ENCODE measurements at regions not wholly inside any gene's neighbourhood (a gene's known extent, or its start where the extent isn't known, plus 50 kb on each side); places are given as distances from the start of the nearest gene placed in this dataset.

DNA sequence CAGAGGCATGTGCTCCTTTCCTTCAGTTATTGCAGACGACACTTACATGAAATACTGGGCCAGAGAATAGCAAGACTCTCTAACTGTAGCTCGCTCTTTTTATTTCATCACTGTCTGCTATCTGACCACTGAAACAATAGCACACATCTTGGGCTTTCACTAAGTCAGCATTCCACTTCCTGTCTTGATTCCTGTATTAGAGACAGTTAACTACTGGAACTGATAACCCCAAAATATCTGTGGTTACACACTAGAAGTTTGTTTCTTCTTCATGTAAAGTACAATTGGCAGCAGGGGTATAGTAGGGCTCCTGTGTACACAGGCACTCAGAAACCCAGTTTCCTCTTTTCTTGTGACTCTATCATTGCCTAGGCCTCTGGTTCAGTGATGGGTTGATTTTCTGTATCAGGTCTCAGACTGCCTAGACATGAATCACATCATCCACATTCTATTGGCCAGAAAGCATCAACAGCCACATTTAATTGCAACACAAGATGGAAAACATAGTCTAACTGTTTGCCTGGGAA lies 230.2 kb upstream of the CD96 start:
- no peak for DNase-seq (ENCODE audit: low read depth)

DNA sequence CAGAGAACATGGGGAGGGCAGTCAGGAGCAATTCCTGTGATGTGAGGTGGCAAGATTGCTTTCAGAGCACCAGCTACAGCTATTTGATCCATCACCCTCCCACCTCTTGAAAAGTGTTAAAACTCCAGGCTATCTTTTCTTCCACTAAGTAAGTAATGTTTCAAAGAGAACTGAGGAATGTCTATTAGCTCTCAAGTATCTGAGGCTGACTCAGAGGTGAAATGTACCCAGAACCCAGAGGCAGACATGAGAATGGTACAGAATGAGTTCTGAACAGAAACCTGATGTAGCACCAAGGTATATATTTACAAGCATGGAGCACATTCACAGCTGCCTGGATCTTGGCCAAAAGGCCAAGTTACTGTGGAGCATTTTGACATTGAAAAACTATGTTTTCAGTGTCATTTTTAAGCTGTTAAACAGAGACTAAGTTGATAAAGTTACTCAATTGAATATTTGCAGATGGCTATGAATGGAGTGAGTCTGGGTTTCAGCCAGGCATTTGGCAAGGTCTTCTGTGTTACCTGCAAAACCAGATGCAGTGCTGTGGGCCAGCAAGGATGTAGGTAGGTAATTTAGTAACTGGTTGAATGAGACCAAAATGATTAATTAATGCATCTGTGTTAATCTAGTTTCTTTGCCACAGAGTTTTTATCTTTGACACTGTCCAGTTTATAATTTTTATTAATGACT lies 227.7 kb upstream of the CD96 start:
- no peak for DNase-seq (ENCODE audit: low read depth)

DNA sequence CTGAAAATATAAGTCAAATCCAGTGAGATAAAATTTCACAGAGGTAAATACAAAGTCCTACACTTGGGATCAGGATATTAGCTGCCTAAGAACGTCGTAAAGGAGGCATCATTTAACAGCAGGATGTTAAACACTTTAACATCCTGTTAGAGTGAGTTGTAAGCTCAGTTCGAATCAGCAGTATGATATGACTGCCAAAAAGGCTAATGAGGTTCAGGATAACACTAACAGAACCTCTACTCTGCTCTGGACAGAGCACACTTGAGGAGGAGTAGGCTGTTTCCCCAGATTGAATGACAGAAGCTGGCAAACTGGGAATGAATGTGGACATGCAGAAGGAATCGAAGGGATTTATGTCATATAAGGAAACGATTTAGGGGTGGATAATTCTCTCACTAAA lies 227.1 kb upstream of the CD96 start:
- no peak for DNase-seq (ENCODE audit: low read depth)

DNA sequence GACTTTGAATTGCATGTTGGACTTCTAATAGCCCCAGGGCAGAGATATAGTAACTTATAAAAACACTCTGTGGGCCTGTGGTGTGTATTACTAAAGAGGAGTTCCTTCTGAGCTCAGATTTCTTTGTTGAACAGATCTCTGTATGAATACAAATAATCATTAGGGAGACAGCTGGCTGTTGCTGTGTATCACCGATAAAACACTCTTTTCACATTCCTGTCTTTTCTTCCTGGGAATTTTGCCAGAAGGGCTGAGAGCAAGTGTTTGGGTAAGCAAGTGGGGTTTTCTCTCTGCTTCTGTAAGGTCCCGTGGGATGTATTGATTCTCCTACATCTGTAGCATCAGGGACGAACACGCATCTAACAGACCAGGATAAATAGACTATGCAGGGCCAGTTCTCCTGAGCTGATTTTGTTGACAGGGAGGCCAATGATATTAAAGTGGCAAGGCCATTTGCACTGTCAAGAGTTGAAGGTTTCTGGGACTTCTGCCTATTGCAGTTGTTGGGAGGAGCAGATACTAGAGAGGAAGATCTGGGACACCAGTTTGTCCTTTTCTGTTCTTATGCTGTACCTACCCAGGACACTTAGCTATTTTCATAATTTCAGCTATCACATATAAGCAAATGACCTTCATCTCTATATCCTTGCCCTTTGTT lies 225.9 kb upstream of the CD96 start:
- no peak for DNase-seq (ENCODE audit: low read depth)

DNA sequence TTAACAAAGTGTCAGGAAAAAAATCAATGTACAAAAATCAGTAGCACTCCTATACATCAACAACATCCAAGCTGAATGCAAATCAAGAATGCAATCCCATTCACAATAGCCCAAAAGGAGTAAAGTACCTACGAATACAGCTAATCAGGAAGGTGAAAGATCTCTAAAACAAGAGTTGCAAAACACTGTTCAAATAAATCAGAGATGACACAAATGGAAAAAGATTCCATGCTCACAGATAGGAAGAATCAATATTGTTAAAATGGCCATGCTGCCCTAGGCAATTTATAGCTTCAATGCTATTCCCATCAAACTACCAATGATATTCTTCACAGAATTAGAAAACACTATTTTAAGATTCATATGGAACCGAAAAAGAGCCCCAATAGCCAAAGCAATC lies 223.7 kb upstream of the CD96 start:
- no peak for DNase-seq (ENCODE audit: low read depth)

DNA sequence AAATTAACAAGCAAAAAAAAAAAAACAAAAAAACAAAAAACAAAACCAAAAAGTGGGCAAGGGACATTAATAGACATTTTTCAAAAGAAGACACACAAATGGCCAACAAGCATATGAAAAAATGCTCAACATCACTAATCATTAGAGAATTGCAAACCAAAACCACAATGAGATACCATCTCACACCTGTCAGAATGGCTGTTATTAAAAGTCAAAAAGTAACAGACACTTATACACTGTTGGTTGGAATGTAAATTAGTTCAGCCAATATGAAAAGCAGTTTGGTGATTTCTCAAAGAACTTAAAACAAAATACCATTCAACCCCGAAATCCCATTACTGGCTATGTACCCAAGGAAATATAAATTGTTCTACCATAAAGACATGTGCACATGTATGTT lies 222.4 kb upstream of the CD96 start:
- no peak for DNase-seq (ENCODE audit: low read depth)

DNA sequence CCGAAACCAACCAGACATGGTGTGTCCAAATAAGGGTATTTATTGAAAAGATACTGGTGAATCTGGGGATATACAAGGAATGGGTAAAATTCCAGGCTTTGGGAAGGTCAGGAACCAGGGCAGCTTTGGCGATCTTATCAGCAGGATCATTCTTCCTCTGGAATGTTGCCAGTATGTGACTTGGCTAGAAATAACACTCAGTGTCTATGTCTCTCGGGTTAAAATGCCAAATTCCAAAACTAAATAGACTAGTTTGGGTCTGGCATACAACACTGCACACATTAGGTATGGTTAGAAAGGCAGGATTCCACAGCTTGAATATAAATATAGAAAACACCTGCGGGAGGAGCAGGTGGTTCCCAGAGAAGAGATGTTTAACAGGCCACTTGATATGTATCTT lies 220.2 kb upstream of the CD96 start:
- DNase-seq (ENCODE audit: low read depth): no peak

DNA sequence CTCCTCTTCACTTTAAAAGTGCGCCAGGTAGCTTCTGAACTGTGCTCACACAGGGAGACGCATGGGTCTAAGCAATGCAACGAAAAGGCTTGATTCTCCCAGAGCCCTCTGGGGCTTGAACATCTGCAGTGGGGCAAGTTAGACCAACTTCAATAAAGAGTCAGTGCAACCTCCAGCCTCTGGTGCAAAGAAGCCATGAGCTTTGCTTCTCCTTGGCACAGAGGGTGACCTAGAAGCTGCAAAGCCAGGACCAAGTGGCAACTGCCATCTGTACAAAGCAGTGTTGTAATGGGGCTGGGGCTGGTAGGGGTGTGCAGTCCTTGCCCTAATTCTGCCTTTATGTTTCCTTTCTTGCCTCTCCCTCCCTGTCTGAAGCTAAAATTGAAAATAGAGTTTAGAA lies 219.0 kb upstream of the CD96 start:
- no peak for DNase-seq (ENCODE audit: low read depth)

DNA sequence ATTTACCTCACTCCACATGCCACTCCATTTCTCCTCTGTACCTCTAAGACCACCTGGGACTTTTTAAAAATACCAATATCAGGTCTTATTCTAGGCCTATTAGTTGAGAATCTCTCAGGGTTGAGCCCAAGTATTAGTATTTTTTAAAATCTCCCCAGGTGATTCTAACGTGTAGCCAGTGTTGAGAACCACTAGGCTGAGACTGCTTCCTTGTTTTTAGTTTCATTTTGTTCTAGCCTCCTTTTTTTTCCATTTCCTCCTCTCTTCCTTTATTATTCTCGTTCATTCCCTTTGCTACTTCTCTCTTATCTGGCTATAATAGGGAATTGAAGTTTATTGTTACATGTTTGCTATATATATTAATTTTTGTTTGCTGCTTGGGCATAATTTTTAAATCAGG lies 217.8 kb upstream of the CD96 start:
- no peak for DNase-seq (ENCODE audit: low read depth)

DNA sequence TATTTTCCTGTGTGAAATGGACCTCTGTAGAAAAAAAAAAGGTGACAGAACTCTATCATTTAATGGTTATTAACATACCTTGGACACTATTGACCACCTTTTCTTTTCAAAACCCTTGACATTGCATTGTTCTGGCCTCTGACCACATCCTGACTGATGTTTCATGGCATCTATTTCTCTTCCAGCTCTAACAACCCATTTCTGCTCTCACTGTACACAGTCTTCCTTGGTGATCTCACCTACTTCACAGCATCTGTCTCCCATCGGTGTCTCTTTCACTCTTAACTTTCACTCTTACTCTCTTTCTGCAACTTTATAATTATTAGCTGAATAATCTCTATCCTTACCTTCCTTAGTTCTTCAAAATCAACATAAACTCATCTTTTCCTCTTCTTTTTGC lies 217.4 kb upstream of the CD96 start:
- no peak for DNase-seq (ENCODE audit: low read depth)

DNA sequence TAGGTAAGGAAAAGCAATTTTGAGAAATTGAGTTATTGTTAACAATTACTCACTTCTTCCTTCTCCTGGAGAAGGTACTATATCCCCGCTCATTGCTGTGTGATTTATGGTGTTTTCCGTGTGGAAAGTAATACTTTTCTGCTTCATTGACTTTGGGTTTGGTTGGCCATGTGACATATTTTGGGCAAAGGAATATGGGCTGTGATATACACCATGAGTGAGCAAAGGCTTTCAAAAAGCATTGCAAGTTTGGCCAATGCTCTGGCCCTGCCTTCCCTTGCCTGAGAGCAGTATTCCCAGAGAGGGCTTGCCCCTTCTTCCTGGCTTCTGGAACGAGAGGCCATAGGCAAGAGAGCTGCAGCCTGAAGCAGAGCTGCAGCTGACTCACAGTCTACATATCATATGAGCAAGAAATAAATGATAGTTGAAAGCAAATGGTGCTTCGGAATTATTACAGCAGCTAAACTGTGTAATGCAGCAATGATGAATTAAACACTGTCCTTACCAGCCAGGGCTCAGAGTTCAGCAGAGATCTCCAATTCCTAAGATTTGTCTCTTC lies 216.8 kb upstream of the CD96 start:
- no peak for DNase-seq (ENCODE audit: low read depth)

DNA sequence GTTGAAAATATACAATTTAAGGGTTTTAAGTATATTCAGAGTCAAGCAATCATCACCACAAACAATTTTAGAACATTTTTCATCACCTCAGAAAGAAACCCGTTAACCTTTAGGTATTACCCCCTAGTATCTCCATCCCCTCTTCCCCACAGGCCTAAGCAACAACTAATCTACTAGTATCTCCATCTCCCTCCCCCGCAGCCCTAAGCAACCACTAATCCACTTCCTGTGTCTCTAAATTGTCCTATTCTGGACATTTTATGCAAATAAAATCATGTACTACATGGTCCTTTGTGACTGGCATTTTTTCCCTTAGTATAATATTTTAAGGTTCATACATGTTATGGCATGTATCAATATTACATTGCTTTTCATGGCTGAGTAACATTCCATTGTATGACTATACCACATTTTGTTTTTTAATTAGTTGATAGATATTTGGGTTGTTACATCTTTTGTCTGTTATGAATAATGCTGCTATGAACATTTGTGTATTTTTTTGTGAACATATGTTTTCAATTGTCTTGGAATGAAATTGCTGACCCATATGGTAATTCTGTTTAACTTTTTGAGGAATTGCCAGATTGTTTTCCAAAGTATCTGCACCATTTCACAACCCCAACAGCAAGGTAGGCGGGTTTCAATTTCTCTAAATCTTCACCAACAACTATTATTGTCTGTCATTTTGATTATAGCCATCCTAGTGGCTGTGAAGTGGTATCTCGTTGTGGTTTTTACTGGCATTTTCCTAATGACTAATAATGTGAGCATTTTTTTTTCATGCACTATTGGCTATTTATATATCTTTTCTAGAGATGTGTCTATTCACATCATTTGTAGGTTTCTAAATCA lies 215.6 kb upstream of the CD96 start:
- DNase-seq (ENCODE audit: low read depth): no peak

DNA sequence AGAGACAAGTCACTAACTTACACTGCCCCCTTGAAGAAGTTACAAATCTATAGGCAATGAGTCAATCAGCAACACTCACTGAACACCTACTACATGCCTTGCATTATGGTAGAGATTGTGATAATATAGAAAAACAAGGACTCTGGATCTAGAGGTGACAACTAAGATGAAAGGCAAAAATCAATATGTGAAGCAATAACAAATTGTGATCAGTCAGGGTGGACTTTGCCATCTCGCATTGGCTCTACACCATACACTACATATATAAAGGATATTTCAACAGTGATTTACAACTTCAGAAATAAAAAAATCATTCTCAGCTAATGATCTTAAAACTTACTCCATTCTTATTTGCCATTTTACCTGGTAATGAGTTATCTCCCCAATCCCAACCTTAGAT lies 210.7 kb upstream of the CD96 start:
- DNase-seq (ENCODE audit: low read depth): no peak

DNA sequence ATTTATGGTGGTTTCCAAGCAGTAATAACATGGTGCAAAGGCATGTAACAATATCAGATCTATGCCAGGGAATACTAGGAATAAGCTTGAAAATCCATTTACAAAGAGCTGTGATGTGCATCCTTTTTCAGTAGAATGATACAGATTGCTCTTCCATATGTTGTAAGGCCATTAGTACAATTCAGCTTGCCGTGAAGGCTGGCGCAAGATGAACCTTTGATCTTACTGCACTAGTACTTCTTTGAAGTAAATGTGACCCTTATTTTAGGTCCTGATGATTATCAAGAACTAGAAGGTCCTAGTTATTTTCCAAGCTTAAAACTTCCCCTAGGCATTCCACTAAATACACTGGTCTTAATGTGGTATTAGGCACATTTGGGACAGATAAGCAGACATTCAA lies 210.1 kb upstream of the CD96 start:
- no peak for DNase-seq (ENCODE audit: low read depth)

DNA sequence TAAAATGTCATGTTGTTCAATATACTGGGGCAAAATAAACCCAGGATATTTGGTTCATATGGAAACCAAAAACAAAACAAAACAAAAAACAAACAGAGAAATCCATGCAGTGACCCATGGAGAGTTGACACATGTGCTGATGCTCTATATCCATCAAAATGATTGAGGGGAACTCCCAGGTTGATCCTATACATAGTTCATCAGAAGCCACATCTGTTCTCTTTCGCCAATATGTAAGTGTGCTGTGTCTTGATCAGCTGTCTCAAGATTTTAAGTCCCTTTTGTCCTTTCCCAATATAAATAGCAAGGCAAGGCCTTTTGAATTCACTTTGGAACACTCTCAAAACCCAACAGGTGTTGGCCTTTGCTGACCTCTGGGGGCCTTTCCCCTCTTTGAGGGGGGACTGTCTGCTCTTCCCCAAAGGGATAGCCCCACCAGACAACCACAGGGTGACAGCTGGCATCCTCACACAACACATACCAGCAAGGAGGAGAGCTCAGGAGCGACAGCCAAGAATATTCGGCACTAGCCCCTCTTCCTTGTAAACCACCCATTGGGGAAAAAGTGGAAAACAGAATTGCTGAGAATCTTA lies 209.4 kb upstream of the CD96 start:
- DNase-seq (ENCODE audit: low read depth): no peak

DNA sequence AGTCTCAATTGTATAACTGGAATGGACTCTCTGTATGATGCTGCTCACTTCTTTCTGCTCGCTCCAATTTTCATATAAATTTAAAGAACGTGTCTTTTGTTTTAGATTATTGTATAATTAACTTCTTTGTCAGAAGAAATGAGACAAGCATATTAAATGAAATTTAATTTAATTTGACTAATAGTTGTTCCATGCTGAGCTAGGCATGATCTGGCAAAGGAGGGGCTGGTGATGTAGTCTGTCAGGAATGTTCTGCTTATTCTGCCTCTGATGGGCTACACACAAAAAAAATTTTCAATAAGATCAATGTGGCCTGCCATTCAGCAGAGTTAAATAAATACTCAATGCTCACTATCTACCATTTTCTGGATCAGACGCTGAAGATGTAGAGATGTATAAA lies 208.4 kb upstream of the CD96 start:
- DNase-seq (ENCODE audit: low read depth): no peak

DNA sequence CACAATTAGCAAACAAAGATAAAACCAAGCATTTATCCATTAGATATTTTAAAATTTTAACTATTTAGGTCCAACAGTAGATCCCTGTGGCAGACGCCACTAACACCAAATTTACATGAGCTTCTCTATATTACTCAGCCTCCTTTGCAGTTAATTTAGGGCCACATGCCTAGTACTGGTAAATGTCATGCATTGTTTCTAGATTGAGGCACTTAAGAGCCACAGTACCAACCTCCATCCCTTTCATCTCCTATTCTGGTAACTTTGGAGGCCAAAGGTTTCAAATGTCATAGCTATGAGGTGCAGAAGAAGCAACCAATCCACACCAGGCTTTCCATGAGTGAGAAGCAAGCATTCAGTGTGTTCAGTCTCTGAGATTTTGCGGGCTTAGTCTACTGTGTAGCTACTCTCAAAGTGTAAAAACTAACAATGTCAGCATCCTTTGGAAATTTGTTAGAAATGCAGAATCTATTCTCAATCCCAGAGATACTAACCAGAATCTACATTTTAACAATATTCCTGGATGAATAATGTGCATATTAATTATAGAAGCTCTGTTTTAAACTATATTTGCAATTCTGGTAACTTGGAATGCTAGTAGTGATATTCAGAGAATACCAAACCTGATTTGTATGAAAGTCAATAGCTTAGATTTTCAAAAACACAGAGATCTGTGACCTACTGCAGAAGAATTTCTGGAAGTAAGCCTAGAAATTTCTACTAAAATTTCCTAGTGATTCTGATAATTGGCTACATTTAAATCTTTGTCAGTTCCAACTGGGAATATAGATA lies 206.3 kb upstream of the CD96 start:
- no peak for DNase-seq (ENCODE audit: low read depth)

DNA sequence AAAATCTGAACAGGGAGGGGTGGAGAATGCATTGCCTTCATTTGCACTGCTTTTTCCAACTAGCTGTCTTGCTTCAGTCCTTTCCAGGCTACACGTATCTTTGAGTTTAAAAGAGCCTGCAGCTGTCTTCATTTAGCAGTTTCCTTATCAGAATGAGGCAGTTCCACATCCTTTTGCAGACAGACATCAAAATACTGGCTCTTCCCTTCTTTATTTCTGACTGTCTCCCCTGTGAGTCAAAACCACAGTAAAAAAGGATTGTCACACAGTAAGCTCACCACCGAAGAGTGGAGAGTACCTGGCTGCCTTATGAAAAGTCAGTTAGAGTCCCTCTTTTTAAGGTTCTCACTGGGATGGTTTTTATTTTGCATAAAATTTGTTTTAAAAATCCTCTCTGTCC lies 205.5 kb upstream of the CD96 start:
- DNase-seq (ENCODE audit: low read depth): no peak

DNA sequence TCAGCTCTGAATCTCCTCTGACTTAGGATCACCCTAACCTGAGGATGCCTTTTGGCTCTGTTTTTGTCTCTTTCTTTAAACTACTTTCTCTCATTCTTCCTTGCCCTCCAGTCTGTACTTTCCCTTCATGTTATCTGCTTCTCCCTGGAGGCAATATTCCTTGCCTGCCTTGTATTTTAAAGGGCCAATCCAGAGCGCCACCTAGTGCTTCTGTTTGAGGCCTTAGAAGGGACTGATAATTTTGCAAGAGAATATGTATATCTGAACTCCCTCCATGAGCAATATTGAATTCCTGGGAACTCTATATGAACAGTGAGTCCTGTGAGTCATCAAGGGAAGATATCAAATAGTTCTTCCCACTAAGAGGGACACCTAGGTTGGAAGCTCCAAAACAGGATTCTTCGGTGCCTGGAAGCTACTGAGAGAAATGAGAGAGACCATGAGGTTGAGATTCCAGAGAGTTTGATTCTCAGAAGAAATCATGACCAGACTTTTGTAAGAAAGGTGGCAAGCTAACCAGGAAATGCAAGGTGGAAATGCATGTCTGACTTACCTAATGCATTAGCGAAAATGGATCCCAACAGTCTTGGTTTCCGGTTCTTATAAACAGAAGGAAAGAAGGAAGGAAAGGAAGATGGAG lies 203.8 kb upstream of the CD96 start:
- no peak for DNase-seq (ENCODE audit: low read depth)

DNA sequence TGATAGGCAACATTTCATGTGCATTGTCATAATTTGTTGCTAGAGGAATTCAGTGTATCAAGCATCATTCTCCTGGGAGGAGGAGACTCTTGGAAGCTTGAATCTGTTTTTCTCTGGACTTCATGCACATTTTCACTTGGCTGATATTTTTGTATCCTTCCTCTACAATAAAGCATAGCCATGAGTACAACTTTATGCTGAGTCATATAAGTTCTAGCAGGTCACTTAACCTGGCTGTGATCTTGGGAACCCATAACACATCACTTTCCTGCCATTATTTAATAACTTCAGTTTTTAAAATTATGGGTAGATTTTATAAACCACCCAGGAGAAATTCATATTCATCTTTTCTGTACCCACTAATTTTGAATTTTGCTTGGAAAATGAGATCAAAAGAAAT lies 203.0 kb upstream of the CD96 start:
- DNase-seq (ENCODE audit: low read depth): no peak

DNA sequence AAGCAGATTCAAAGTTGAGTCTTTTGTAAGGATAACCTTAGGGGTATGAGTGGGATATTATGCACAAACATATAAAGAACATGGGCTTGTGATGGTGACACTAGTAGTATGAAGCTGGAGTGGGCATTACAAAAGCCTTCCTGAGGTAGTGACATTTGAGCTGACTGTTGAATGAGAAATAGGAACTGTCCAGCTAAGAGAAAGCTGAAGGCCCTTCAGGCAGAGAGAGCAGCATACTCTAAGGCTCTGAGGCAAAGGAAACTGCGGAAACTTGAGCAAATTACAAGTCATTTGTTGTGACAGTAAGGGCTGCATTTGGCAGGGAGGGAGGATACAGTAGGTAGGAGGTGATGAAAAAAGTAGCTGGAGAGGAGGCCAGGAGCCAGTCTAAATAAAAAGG lies 190.7 kb upstream of the CD96 start:
- no peak for DNase-seq (ENCODE audit: low read depth)
